Ascending aorta (tissue), 2 donors: ENCODE measurements at regions not wholly inside any gene's neighbourhood (a gene's known extent, or its start where the extent isn't known, plus 50 kb on each side); places are given as distances from the start of the nearest gene placed in this dataset.

ENCODE experiments used
- DNase-seq, 2 donors: peaks; one replicate each; pipeline ENCODE4 v3.0.0-alpha.2; 2019; ENCODE audit warnings: low spot score in 2 of 2
- H3K27ac ChIP-seq, 2 donors: fragments of 200-600 bp; sonication (generic); one replicate each; pipeline ENCODE4 v1.5.1; 2016 to 2017; ENCODE audit warnings: mild to moderate bottlenecking in 1 of 2
- H3K27me3 ChIP-seq: fragments of 200-600 bp; sonication (generic); one replicate; pipeline ENCODE4 v1.5.1; 2017
- H3K36me3 ChIP-seq, 2 donors: fragments of 200-600 bp; sonication (generic); one replicate each; pipeline ENCODE4 v1.5.1; 2016
- H3K4me1 ChIP-seq, 2 donors: fragments of 200-600 bp; sonication (generic); one replicate each; pipeline ENCODE4 v1.5.1; 2016 to 2017; ENCODE audit warnings: mild to moderate bottlenecking in 1 of 2
- H3K4me3 ChIP-seq, 2 donors: fragments of 200-600 bp; sonication (generic); one replicate each; pipeline ENCODE4 v1.5.1; 2016 to 2017; ENCODE audit warnings: mild to moderate bottlenecking in 1 of 2
- H3K9me3 ChIP-seq, 2 donors: fragments of 200-600 bp; sonication (generic); one replicate each; pipeline ENCODE4 v1.5.1; 2016
- CTCF ChIP-seq, 3 experiments: fragments of 200-600 bp in 2 of 3; fragments of 450-650 bp in 1 of 3; sonication (generic) in 2 of 3; IDR thresholded peaks; one replicate each; pipeline ENCODE4 v1.5.1; 2016 to 2019; ENCODE audit warnings: antibody characterized with exemption in 3 of 3, mild to moderate bottlenecking in 1 of 3, moderate library complexity in 1 of 3
- intact Hi-C: fragments of 100-400 bp; cut with DNase I; formaldehyde crosslinking; loops from one replicate; pipeline ENCODE4 v1.15.1; 2023

- H3K27me3 ChIP-seq, result no peaks in the 10 kb centered on the region
- no peaks in the 10 kb centered on the region for H3K9me3 ChIP-seq
- no peak overlapping the region for H3K27ac ChIP-seq
- no peak overlapping the region for H3K4me3 ChIP-seq
- H3K4me1 ChIP-seq, result no peaks in the 10 kb centered on the region
- intact Hi-C loops, result no loop called here
- DNase-seq, result no peak
- no peaks in the 10 kb centered on the region for H3K36me3 ChIP-seq
- no peak for TF ChIP-seq CTCF (IDR thresholded peaks at IDR 0.05)
These were observed 485.7 kb downstream of the TXNL1 start for GRCh38 chr18:56152551-56153310.

- H3K4me3 ChIP-seq, result no peak overlapping the region
- H3K9me3 ChIP-seq, result no peaks in the 10 kb centered on the region
- H3K4me1 ChIP-seq, result no peaks in the 10 kb centered on the region
- H3K36me3 ChIP-seq, result no peaks in the 10 kb centered on the region
- TF ChIP-seq CTCF (IDR thresholded peaks at IDR 0.05), result no peak
- H3K27me3 ChIP-seq, result no peaks in the 10 kb centered on the region
- intact Hi-C loops, result no loop called here
- DNase-seq, result no peak
- H3K27ac ChIP-seq, result no peak overlapping the region
These were observed 490.0 kb downstream of the TXNL1 start for GRCh38 chr18:56148373-56148772.

- intact Hi-C loops, result no loop called here
- DNase-seq, result no peak
- no peak overlapping the region for H3K27ac ChIP-seq
- H3K4me3 ChIP-seq, result no peak overlapping the region
- no peaks in the 10 kb centered on the region for H3K9me3 ChIP-seq
- H3K36me3 ChIP-seq, result no peaks in the 10 kb centered on the region
- H3K4me1 ChIP-seq, result no peaks in the 10 kb centered on the region
- no peaks in the 10 kb centered on the region for H3K27me3 ChIP-seq
- no peak for TF ChIP-seq CTCF (IDR thresholded peaks at IDR 0.05)
These were observed 491.8 kb downstream of the TXNL1 start for GRCh38 chr18:56146565-56146964.

GRCh38 chr18:56142001-56142400, 496.4 kb downstream of the TXNL1 start:
- TF ChIP-seq CTCF (IDR thresholded peaks at IDR 0.05), result no peak
- Histone ChIP-seq H3K4me3 (no peak overlapping the region), H3K36me3 (no peaks in the 10 kb centered on the region), H3K4me1 (no peaks in the 10 kb centered on the region), H3K27me3 (no peaks in the 10 kb centered on the region), H3K27ac (no peak overlapping the region), H3K9me3 (no peaks in the 10 kb centered on the region)
- intact Hi-C loops, result no loop called here
- DNase-seq, result no peak

- Histone ChIP-seq H3K27me3 (no peaks in the 10 kb centered on the region), H3K4me3 (no peak overlapping the region), H3K27ac (peak overlapping the region in 1 of 2 donors; percentile 56), H3K9me3 (no peaks in the 10 kb centered on the region), H3K4me1 (no peaks in the 10 kb centered on the region), H3K36me3 (no peaks in the 10 kb centered on the region)
- intact Hi-C loops, result no loop called here
- DNase-seq, result no peak
- no peak for TF ChIP-seq CTCF (IDR thresholded peaks at IDR 0.05)
These were observed 498.6 kb downstream of the TXNL1 start for GRCh38 chr18:56139792-56140254.
